ENCODE measurements at regions not wholly inside any gene's neighbourhood (a gene's known extent, or its start where the extent isn't known, plus 50 kb on each side); places are given as distances from the start of the nearest gene placed in this dataset.

- TF ChIP-seq EP300 (IDR thresholded peaks at IDR 0.05) = no peak
- no peak for TF ChIP-seq CTCF (IDR thresholded peaks at IDR 0.05)
Measured at GRCh38 chr13:59000770-59001169, 1163.0 kb downstream of the DIAPH3 start.

All from sigmoid colon (tissue), 4 donors.